ENCODE measurements at regions not wholly inside any gene's neighbourhood (a gene's known extent, or its start where the extent isn't known, plus 50 kb on each side); places are given as distances from the start of the nearest gene placed in this dataset.

GRCh38 chr10:4651404-4652037, 174.5 kb upstream of the AKR1E2 start:
- DNase-seq (peak; percentile 31), ATAC-seq (peak; percentile 76)
- H3K9me3 Mint-ChIP-seq = no peaks in the 10 kb centered on the region
- CTCF ChIA-PET = interaction anchor here (0.8 kb wide), 1 partner anchor 1454 kb away, joined by 3 read pairs; no protein-coding TSS in a partner anchor
- H3K36me3 Mint-ChIP-seq (ENCODE audit: low read depth) = no peaks in the 10 kb centered on the region
- intact Hi-C loops (cut with micrococcal nuclease) = loop anchor here (10.0 kb wide), 1 partner anchor 1417 kb away; no protein-coding TSS in a partner anchor
- POLR2A ChIA-PET = no interaction called here
- peaks cover 3% of the 10 kb centered on the region for H3K27me3 Mint-ChIP-seq
- no peak for TF ChIP-seq CTCF (IDR thresholded peaks at IDR 0.05)
- H3K4me3 Mint-ChIP-seq = peak overlapping the region; percentile 47
- peaks cover 27% of the 10 kb centered on the region for H3K4me1 Mint-ChIP-seq (ENCODE audit: low read depth)
- peak overlapping the region; percentile 89 for H3K27ac Mint-ChIP-seq

- Mint-ChIP-seq H3K4me1 (ENCODE audit: low read depth) (peaks cover 27% of the 10 kb centered on the region), H3K4me3 (no peak overlapping the region), H3K27ac (no peak overlapping the region), H3K27me3 (peaks cover 3% of the 10 kb centered on the region), H3K36me3 (ENCODE audit: low read depth) (no peaks in the 10 kb centered on the region), H3K9me3 (no peaks in the 10 kb centered on the region)
- no peak for ATAC-seq
- no peak for TF ChIP-seq CTCF (IDR thresholded peaks at IDR 0.05)
- ChIA-PET POLR2A (no interaction called here), CTCF (no interaction called here)
- intact Hi-C loops (cut with micrococcal nuclease) = loop anchor here (10.0 kb wide), 1 partner anchor 1416 kb away; no protein-coding TSS in a partner anchor
- DNase-seq = no peak
Measured at GRCh38 chr10:4650582-4650981, 175.4 kb upstream of the AKR1E2 start.

- Mint-ChIP-seq H3K27me3 (peaks cover 3% of the 10 kb centered on the region), H3K4me3 (no peak overlapping the region), H3K9me3 (no peaks in the 10 kb centered on the region), H3K4me1 (ENCODE audit: low read depth) (peaks cover 27% of the 10 kb centered on the region), H3K36me3 (ENCODE audit: low read depth) (no peaks in the 10 kb centered on the region), H3K27ac (no peak overlapping the region)
- CTCF ChIA-PET = no interaction called here
- TF ChIP-seq CTCF (IDR thresholded peaks at IDR 0.05) = no peak
- DNase-seq (no peak), ATAC-seq (no peak)
- POLR2A ChIA-PET = interaction anchor here (0.6 kb wide), 1 partner anchor 983 kb away, joined by 3 read pairs; no protein-coding TSS in a partner anchor
- intact Hi-C loops (cut with micrococcal nuclease) = loop anchor here (10.0 kb wide), 1 partner anchor 1415 kb away; no protein-coding TSS in a partner anchor
Measured at GRCh38 chr10:4649886-4650508, 176.0 kb upstream of the AKR1E2 start.

GRCh38 chr10:4649471-4649870, 176.5 kb upstream of the AKR1E2 start:
- no peak overlapping the region for H3K27ac Mint-ChIP-seq
- ChIA-PET POLR2A (no interaction called here), CTCF (no interaction called here)
- H3K4me3 Mint-ChIP-seq = no peak overlapping the region
- no peak for TF ChIP-seq CTCF (IDR thresholded peaks at IDR 0.05)
- DNase-seq (no peak), ATAC-seq (no peak)
- no peaks in the 10 kb centered on the region for H3K9me3 Mint-ChIP-seq
- H3K27me3 Mint-ChIP-seq = peaks cover 3% of the 10 kb centered on the region
- intact Hi-C loops (cut with micrococcal nuclease) = no loop called here
- H3K36me3 Mint-ChIP-seq (ENCODE audit: low read depth) = no peaks in the 10 kb centered on the region
- H3K4me1 Mint-ChIP-seq (ENCODE audit: low read depth) = peaks cover 27% of the 10 kb centered on the region

- Mint-ChIP-seq H3K4me3 (no peak overlapping the region), H3K9me3 (no peaks in the 10 kb centered on the region), H3K27me3 (peaks cover 3% of the 10 kb centered on the region), H3K36me3 (ENCODE audit: low read depth) (no peaks in the 10 kb centered on the region), H3K4me1 (ENCODE audit: low read depth) (peaks cover 27% of the 10 kb centered on the region), H3K27ac (no peak overlapping the region)
- TF ChIP-seq CTCF (IDR thresholded peaks at IDR 0.05) = no peak
- POLR2A ChIA-PET = no interaction called here
- intact Hi-C loops (cut with micrococcal nuclease) = no loop called here
- CTCF ChIA-PET = no interaction called here
- DNase-seq (no peak), ATAC-seq (no peak)
Measured at GRCh38 chr10:4648999-4649398, 177.0 kb upstream of the AKR1E2 start.
